Peyer's patch (tissue), 4 donors: ENCODE measurements at regions not wholly inside any gene's neighbourhood (a gene's known extent, or its start where the extent isn't known, plus 50 kb on each side); places are given as distances from the start of the nearest gene placed in this dataset.

Source experiments
- CTCF ChIP-seq, 6 experiments: fragments of 450-650 bp in 4 of 6; fragments of 200-600 bp in 2 of 6; sonication (generic) in 1 of 6; IDR thresholded peaks; one replicate each; pipeline ENCODE4 v1.5.1; 2017 to 2019; ENCODE audit warnings: antibody characterized with exemption in 6 of 6, mild to moderate bottlenecking in 3 of 6, moderate library complexity in 1 of 6
- POLR2A ChIP-seq, 2 donors: fragments of 450-650 bp; IDR thresholded peaks; one replicate each; pipeline ENCODE4 v1.5.1; 2017; ENCODE audit warnings: antibody characterized with exemption in 2 of 2, mild to moderate bottlenecking in 2 of 2, moderate library complexity in 2 of 2

DNA sequence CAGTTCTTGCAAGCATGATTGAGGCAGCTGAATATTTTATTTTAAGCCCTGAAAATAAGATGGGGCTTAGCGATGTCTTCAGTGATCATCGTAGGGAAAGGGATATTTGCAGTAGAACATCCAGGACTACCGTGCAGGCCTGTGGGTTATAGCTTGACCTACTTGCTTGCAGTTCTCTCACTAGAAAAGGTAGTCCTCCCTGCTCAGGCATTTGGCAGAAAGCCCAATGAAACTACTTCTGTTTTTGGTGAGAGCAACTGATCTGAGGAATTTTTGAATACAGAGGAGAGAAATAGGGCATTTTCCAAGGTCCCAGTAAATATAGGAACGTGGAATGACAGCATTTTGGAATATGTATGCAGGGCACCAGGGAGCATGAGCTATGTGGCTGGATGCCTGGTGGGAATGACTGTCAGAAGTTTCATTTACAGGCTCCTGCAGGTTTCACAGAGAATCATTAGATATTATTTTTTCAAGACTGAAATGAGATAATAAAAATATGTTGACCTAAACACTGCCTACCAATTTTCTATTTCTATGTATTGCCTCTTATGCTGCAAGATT lies 417.9 kb upstream of the ACTBL2 start:
- no peak for TF ChIP-seq POLR2A (IDR thresholded peaks at IDR 0.05)
- TF ChIP-seq CTCF (IDR thresholded peaks at IDR 0.05): no peak
